Pancreas (tissue), 10 donors: ENCODE measurements at regions not wholly inside any gene's neighbourhood (a gene's known extent, or its start where the extent isn't known, plus 50 kb on each side); places are given as distances from the start of the nearest gene placed in this dataset.
A peak's percentile ranks its signal among the peaks of the same experiment; 100 is the strongest.

ENCODE experiments used
- ATAC-seq, 4 donors: fragments of 200-7000 bp; cut with Tn5 transposase; one replicate each; pipeline versions ENCODE4 v1.8.0 to v1.9.1; 2020; ENCODE audit warnings: mild to moderate bottlenecking in 4 of 4, moderate library complexity in 4 of 4
- DNase-seq, 6 donors: peaks; one replicate each; pipeline ENCODE4 v3.0.0-alpha.2; 2020
- FAIRE-seq: peaks from 2 replicates; lab custom pipeline; 2012; peaks lifted over from hg19 to GRCh38; lab: Jason Lieb, UNC
- H3K27ac ChIP-seq, 4 donors: fragments of 200-600 bp; sonication (generic); 1 replicate in 3 of 4; 2 replicates in 1 of 4; pipeline versions ENCODE4 v1.5.0 to v1.8.0; 2020
- H3K27me3 ChIP-seq, 4 donors: fragments of 200-600 bp; one replicate each; pipeline ENCODE4 v1.8.0; 2021
- H3K36me3 ChIP-seq, 3 donors: fragments of 200-600 bp; sonication (generic) in 1 of 3; one replicate each; pipeline versions ENCODE4 v1.5.0 to v1.8.0; 2020 to 2021
- H3K4me1 ChIP-seq, 3 donors: fragments of 200-600 bp; one replicate each; pipeline ENCODE4 v1.8.0; 2021
- H3K4me3 ChIP-seq, 4 donors: fragments of 200-600 bp; sonication (generic) in 2 of 4; one replicate each; pipeline versions ENCODE4 v1.5.0 to v1.8.0; 2020 to 2021
- H3K9me3 ChIP-seq, 4 donors: fragments of 200-600 bp; one replicate each; pipeline ENCODE4 v1.8.0; 2021
- WGBS, 2 donors: extraction: QIAGEN DNeasy Blood & Tissue Kit; methylation state at CpG; one replicate each; pipeline ENCODE4 v1.1.7; 2013; 5-methylcytosine and 5-hydroxymethylcytosine counted together
- intact Hi-C, 3 donors: fragments of 100-400 bp; cut with DNase I; formaldehyde crosslinking; loops; one replicate each; pipeline versions ENCODE4 v1.11.1 to v1.14.2; 2022
- TF ChIP-seq, protein P1 (sequence below), 4 donors: fragments of 200-600 bp; sonication (generic) in 3 of 4; IDR thresholded peaks; one replicate each; pipeline versions ENCODE4 v1.5.0 to v1.8.0; 2021; ENCODE audit warnings: antibody characterized with exemption in 4 of 4
- donor health status: healthy with polysubstance abuse.
- donor health status: DM: no; HTN: no; CAD: no; lungs with moderate emphysema.
- donor health status: DM: no; HTN: no; CAD: no.
- donor health status: control.
- donor health status: control.
- donor health status: Bipolar disorder and iron deficiency.
- donor health status: DM: yes; HTN: yes; CAD: no.
- donor health status: DM: no; HTN: no; CAD: no.
- donor health status: DM: no; HTN: no; CAD: no.
- donor health status: DM: yes; HTN: yes; CAD: no.

DNA sequence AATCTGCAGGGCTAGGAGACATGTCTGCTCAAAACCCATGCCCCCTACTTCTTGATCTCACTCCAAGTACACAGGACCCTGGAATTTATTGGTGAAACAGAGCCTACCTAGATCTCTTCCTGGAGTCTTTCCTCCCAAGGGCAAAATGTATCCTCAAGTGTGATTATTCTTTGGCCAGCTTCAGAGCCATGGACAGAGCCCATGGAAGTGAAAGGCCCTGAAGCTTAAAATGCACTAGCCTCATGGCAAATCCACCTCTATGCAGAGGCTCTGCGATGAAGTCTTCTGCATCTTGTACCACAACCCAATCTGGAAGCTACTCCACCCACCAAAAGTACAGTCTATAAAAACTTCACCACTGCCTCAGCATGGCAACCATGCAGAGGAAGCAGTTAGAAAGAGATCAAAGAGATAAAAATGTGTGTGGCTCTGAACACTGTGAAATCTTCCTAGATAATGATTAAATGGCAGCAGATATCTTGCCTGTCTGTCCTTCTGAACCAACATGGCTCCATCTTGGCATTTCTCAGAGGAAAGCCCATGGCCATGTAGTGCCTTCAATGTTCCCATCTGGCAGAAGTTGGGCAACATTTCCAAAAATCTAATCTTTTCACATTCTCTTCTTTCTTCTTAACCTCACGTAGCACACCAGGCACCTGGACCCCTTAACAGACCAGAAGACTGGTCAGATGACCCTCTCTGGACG is 142.9 kb upstream of the KLF7 start:
- no peaks in the 10 kb centered on the region for H3K27me3 ChIP-seq
- H3K36me3 ChIP-seq: no peaks in the 10 kb centered on the region
- H3K9me3 ChIP-seq: no peaks in the 10 kb centered on the region
- H3K4me1 ChIP-seq: no peaks in the 10 kb centered on the region
- intact Hi-C loops: no loop called here
- FAIRE-seq (no peak), DNase-seq (no peak), ATAC-seq (no peak)
- H3K4me3 ChIP-seq: no peak overlapping the region
- 64 to 68% methylated on average over 3 of the region's 3 CpGs for WGBS, 2 donors
- TF ChIP-seq, protein P1, sequence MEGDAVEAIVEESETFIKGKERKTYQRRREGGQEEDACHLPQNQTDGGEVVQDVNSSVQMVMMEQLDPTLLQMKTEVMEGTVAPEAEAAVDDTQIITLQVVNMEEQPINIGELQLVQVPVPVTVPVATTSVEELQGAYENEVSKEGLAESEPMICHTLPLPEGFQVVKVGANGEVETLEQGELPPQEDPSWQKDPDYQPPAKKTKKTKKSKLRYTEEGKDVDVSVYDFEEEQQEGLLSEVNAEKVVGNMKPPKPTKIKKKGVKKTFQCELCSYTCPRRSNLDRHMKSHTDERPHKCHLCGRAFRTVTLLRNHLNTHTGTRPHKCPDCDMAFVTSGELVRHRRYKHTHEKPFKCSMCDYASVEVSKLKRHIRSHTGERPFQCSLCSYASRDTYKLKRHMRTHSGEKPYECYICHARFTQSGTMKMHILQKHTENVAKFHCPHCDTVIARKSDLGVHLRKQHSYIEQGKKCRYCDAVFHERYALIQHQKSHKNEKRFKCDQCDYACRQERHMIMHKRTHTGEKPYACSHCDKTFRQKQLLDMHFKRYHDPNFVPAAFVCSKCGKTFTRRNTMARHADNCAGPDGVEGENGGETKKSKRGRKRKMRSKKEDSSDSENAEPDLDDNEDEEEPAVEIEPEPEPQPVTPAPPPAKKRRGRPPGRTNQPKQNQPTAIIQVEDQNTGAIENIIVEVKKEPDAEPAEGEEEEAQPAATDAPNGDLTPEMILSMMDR (IDR thresholded peaks at IDR 0.05): no peak
- H3K27ac ChIP-seq: no peak overlapping the region

DNA sequence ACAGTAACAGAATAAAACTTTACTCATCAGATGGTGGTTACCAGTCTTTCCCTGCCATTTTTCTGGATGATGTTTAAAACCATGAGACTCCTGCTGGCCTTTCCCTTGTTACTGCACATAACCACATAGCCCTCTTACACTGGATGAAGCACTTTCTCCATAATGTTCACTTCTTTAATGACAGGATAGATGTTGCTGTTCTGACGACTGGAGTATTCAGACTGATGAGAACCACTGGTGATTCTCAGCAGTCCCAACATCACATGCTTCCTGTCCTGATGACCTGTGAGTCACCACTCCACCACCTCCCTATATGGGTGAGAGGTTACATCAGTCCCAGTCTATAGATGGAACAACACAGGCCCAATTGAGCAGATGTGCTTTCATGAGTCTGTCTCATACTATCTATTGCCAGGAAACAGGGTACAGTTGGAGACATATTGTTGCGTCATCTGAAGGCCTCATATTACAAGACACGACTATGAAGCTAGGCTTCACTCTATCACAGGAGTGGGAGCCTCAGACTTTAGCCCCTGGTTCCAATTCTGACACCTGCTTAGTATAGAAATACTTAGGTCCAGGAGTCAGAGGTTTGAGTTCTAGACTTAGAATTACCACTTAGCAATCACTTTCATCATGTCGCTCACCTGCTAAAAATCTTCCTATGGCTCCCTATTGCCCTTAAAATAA is 145.7 kb upstream of the KLF7 start:
- 51 to 70% methylated on average over 4 of the region's 4 CpGs for WGBS, 2 donors
- ATAC-seq: peak in 3 of 4 donors; percentile 54 to 82 (median 80)
- no peaks in the 10 kb centered on the region for H3K4me1 ChIP-seq
- H3K4me3 ChIP-seq: no peak overlapping the region
- TF ChIP-seq, protein P1 (IDR thresholded peaks at IDR 0.05): no peak
- no peaks in the 10 kb centered on the region for H3K36me3 ChIP-seq
- H3K27me3 ChIP-seq: no peaks in the 10 kb centered on the region
- peak in 1 of 6 donors; percentile 25 for DNase-seq
- no peaks in the 10 kb centered on the region for H3K9me3 ChIP-seq
- FAIRE-seq: no peak
- intact Hi-C loops: no loop called here
- H3K27ac ChIP-seq: no peak overlapping the region

DNA sequence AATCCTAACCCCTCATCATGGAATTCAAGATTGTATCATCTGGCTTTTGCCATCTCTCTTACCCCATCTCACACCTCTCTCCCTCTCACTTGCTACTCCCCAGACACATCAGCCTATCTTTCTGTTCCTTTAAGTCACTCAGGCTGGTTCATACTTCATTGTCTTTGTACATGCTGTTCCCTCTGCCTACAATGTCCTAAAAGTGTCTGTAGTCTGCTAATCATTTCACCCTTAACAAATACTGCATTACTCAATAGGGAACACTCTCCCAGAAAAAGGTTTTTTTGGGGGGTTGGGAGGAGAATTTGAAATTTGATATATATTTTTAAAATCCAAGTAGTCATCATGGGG is 146.2 kb upstream of the KLF7 start:
- H3K36me3 ChIP-seq: no peaks in the 10 kb centered on the region
- H3K9me3 ChIP-seq: no peaks in the 10 kb centered on the region
- no peak for FAIRE-seq
- DNase-seq: no peak
- H3K27ac ChIP-seq: no peak overlapping the region
- H3K4me3 ChIP-seq: no peak overlapping the region
- TF ChIP-seq, protein P1 (IDR thresholded peaks at IDR 0.05): no peak
- no peaks in the 10 kb centered on the region for H3K27me3 ChIP-seq
- no peak for ATAC-seq
- intact Hi-C loops: no loop called here
- no peaks in the 10 kb centered on the region for H3K4me1 ChIP-seq

DNA sequence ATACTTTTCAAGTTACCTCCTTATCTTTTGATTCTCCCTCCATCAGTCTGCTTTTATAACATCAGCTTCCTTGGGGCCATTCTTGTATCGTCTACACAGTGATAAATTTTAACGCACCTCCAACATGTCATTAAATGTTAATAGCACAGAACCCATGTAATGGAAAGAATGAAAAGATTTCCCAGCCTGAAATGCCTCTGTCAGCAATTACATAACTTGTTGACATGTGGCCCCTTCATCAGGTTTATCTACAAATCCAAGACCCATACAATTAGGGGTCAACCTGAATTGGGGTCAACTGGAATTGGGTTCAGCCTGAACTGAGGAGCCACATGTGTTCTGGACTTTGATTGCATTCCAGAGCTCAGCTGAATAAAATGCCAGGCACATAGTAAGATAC is 148.2 kb upstream of the KLF7 start:
- no peaks in the 10 kb centered on the region for H3K9me3 ChIP-seq
- no peaks in the 10 kb centered on the region for H3K27me3 ChIP-seq
- intact Hi-C loops: no loop called here
- H3K4me1 ChIP-seq: no peaks in the 10 kb centered on the region
- FAIRE-seq (no peak), ATAC-seq (no peak), DNase-seq (no peak)
- no peak overlapping the region for H3K4me3 ChIP-seq
- no peak overlapping the region for H3K27ac ChIP-seq
- TF ChIP-seq, protein P1 (IDR thresholded peaks at IDR 0.05): no peak
- WGBS, 2 donors: 52 to 68% methylated on average over 2 of the region's 2 CpGs
- H3K36me3 ChIP-seq: no peaks in the 10 kb centered on the region

DNA sequence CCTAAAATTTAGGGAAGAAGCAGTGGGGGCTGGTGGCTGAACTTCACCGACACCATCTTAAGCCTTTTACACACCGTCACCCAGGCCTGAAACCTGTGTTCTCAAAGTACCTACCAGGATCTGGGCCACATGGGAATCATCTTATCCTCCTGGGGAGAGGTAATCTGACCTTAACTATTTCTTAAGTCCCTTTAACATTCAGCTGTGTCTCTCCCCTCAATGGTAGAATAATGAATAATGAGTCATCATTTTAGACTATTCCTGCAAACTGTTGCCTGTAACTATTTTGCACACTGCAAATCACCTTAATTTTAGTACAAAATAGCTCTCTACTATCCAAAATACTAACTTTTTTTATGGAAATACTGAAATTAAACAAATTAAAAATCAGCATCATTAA is 149.4 kb upstream of the KLF7 start:
- Histone ChIP-seq H3K4me1 (no peaks in the 10 kb centered on the region), H3K27ac (no peak overlapping the region), H3K36me3 (no peaks in the 10 kb centered on the region), H3K9me3 (no peaks in the 10 kb centered on the region), H3K4me3 (no peak overlapping the region), H3K27me3 (no peaks in the 10 kb centered on the region)
- ATAC-seq (no peak), FAIRE-seq (no peak), DNase-seq (no peak)
- intact Hi-C loops: no loop called here
- WGBS, 2 donors: 84 to 93% methylated on average over 2 of the region's 2 CpGs
- TF ChIP-seq, protein P1 (IDR thresholded peaks at IDR 0.05): no peak
